SK-N-SH treated with all-trans-retinoic acid at 6 μM for 48 hours (cell line): ENCODE measurements at regions not wholly inside any gene's neighbourhood (a gene's known extent, or its start where the extent isn't known, plus 50 kb on each side); places are given as distances from the start of the nearest gene placed in this dataset.

Source experiments
- ARNTL ChIP-seq: fragments of 450-650 bp; formaldehyde crosslinking; IDR thresholded peaks from 2 replicates; pipeline ENCODE4 v1.5.0; 2020; ENCODE audit warnings: low read depth, mild to moderate bottlenecking, moderate library complexity, borderline replicate concordance
- BACH2 ChIP-seq: fragments of 250-450 bp; sonication (Bioruptor Pico); IDR thresholded peaks from 2 replicates; pipeline ENCODE4 v1.9.0; 2021; ENCODE audit warnings: mild to moderate bottlenecking, borderline replicate concordance
- OSR1 ChIP-seq: fragments of 250-450 bp; sonication (Bioruptor Pico); IDR thresholded peaks from 2 replicates; pipeline ENCODE4 v1.8.0; 2022; ENCODE audit warnings: moderate library complexity, mild to moderate bottlenecking, inconsistent platforms
- TOX ChIP-seq: fragments of 250-450 bp; sonication (Bioruptor Pico); IDR thresholded peaks from 2 replicates; pipeline ENCODE4 v1.8.0; 2021; ENCODE audit warnings: mild to moderate bottlenecking, moderate library complexity, borderline replicate concordance
- ZC3H10 ChIP-seq: fragments of 250-450 bp; sonication (Bioruptor Pico); IDR thresholded peaks from 2 replicates; pipeline ENCODE4 v1.5.1; 2021; ENCODE audit warnings: mild to moderate bottlenecking, moderate library complexity
- ZNF70 ChIP-seq: fragments of 450-650 bp; formaldehyde crosslinking; IDR thresholded peaks from 2 replicates; pipeline ENCODE4 v1.5.0; 2020; ENCODE audit warnings: mild to moderate bottlenecking, moderate library complexity
- TF ChIP-seq, protein P1 (sequence below): fragments of 250-450 bp; sonication (Bioruptor Pico); IDR thresholded peaks from 2 replicates; pipeline ENCODE4 v1.5.0; 2020; ENCODE audit warnings: mild to moderate bottlenecking, moderate library complexity
- TF ChIP-seq, protein P2 (sequence below): fragments of 250-450 bp; sonication (Bioruptor Pico); IDR thresholded peaks from 2 replicates; pipeline ENCODE4 v1.8.0; 2020; ENCODE audit warnings: mild to moderate bottlenecking, moderate library complexity, borderline replicate concordance
- TF ChIP-seq, protein P3 (sequence below): fragments of 250-450 bp; sonication (Bioruptor Pico); IDR thresholded peaks from 2 replicates; pipeline ENCODE4 v1.8.0; 2021; ENCODE audit warnings: low read depth, mild to moderate bottlenecking, moderate library complexity, borderline replicate concordance
- TF ChIP-seq, protein P4 (sequence below): fragments of 250-450 bp; sonication (Bioruptor Pico); IDR thresholded peaks from 2 replicates; pipeline ENCODE4 v1.5.1; 2021; ENCODE audit warnings: mild to moderate bottlenecking, moderate library complexity

DNA sequence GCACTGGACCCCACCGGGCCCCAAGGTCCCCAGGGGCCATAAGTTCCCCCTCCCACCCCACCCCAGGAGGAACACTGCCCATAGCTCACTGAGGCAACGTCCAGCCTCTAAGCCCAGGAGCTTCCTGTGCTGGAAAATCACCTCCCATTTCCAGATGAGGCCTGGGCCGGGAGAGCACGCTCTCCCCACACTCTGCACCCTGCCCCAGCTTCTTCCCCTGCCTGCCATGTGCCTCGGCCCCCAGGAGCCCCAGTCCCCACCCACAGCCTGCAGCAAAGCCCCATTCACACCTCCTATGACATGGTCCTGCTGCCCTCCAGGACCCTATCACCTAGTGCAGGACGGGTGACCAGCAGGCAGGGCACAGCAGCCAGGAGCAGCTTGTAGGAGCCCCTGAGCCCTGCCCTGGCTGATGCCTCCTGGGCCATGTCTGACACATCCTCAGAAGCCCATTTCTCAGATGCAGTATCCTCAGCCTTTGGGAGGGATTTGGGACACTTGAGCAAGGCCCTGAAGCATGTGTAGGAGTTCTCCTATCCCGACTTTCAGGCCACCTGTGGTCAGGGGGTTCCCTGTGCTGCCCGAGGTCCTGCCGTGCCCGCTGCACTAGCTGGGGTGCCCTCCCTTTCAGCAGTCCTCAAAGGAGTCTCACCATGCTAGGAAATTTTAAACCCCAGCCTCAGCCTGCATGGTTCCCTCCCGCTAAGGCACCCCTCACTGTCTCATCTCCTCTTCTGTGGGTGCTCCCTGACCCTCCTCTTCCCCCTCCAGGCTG, 119.4 kb upstream of the FOXD4L5 start:
- no peak for TF ChIP-seq ZC3H10
- TF ChIP-seq, protein P1, sequence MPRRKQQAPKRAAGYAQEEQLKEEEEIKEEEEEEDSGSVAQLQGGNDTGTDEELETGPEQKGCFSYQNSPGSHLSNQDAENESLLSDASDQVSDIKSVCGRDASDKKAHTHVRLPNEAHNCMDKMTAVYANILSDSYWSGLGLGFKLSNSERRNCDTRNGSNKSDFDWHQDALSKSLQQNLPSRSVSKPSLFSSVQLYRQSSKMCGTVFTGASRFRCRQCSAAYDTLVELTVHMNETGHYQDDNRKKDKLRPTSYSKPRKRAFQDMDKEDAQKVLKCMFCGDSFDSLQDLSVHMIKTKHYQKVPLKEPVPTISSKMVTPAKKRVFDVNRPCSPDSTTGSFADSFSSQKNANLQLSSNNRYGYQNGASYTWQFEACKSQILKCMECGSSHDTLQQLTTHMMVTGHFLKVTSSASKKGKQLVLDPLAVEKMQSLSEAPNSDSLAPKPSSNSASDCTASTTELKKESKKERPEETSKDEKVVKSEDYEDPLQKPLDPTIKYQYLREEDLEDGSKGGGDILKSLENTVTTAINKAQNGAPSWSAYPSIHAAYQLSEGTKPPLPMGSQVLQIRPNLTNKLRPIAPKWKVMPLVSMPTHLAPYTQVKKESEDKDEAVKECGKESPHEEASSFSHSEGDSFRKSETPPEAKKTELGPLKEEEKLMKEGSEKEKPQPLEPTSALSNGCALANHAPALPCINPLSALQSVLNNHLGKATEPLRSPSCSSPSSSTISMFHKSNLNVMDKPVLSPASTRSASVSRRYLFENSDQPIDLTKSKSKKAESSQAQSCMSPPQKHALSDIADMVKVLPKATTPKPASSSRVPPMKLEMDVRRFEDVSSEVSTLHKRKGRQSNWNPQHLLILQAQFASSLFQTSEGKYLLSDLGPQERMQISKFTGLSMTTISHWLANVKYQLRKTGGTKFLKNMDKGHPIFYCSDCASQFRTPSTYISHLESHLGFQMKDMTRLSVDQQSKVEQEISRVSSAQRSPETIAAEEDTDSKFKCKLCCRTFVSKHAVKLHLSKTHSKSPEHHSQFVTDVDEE: no peak
- no peak for TF ChIP-seq ARNTL
- TF ChIP-seq, protein P2, sequence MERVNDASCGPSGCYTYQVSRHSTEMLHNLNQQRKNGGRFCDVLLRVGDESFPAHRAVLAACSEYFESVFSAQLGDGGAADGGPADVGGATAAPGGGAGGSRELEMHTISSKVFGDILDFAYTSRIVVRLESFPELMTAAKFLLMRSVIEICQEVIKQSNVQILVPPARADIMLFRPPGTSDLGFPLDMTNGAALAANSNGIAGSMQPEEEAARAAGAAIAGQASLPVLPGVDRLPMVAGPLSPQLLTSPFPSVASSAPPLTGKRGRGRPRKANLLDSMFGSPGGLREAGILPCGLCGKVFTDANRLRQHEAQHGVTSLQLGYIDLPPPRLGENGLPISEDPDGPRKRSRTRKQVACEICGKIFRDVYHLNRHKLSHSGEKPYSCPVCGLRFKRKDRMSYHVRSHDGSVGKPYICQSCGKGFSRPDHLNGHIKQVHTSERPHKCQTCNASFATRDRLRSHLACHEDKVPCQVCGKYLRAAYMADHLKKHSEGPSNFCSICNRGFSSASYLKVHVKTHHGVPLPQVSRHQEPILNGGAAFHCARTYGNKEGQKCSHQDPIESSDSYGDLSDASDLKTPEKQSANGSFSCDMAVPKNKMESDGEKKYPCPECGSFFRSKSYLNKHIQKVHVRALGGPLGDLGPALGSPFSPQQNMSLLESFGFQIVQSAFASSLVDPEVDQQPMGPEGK: no peak
- TF ChIP-seq, protein P3, sequence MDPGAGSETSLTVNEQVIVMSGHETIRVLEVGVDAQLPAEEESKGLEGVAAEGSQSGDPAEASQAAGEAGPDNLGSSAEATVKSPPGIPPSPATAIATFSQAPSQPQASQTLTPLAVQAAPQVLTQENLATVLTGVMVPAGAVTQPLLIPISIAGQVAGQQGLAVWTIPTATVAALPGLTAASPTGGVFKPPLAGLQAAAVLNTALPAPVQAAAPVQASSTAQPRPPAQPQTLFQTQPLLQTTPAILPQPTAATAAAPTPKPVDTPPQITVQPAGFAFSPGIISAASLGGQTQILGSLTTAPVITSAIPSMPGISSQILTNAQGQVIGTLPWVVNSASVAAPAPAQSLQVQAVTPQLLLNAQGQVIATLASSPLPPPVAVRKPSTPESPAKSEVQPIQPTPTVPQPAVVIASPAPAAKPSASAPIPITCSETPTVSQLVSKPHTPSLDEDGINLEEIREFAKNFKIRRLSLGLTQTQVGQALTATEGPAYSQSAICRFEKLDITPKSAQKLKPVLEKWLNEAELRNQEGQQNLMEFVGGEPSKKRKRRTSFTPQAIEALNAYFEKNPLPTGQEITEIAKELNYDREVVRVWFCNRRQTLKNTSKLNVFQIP (CRISPR knock-in tag): no peak
- no peak for TF ChIP-seq OSR1 (CRISPR knock-in tag)
- no peak for TF ChIP-seq ZNF70 (CRISPR knock-in tag)
- TF ChIP-seq BACH2 (CRISPR knock-in tag): no peak
- TF ChIP-seq, protein P4, sequence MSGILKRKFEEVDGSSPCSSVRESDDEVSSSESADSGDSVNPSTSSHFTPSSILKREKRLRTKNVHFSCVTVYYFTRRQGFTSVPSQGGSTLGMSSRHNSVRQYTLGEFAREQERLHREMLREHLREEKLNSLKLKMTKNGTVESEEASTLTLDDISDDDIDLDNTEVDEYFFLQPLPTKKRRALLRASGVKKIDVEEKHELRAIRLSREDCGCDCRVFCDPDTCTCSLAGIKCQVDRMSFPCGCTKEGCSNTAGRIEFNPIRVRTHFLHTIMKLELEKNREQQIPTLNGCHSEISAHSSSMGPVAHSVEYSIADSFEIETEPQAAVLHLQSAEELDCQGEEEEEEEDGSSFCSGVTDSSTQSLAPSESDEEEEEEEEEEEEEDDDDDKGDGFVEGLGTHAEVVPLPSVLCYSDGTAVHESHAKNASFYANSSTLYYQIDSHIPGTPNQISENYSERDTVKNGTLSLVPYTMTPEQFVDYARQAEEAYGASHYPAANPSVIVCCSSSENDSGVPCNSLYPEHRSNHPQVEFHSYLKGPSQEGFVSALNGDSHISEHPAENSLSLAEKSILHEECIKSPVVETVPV (CRISPR knock-in tag): no peak
- TF ChIP-seq TOX (CRISPR knock-in tag): no peak
